GM19463 (cell line): ENCODE measurements at regions not wholly inside any gene's neighbourhood (a gene's known extent, or its start where the extent isn't known, plus 50 kb on each side); places are given as distances from the start of the nearest gene placed in this dataset.

Experiments
- ATAC-seq: cut with Tn5 transposase; IDR thresholded peaks from one replicate; pipeline ENCODE4 v1.9.1; 2021; ENCODE audit warnings: mild to moderate bottlenecking, moderate library complexity; ENCODE audit not compliant: unreplicated experiment

DNA sequence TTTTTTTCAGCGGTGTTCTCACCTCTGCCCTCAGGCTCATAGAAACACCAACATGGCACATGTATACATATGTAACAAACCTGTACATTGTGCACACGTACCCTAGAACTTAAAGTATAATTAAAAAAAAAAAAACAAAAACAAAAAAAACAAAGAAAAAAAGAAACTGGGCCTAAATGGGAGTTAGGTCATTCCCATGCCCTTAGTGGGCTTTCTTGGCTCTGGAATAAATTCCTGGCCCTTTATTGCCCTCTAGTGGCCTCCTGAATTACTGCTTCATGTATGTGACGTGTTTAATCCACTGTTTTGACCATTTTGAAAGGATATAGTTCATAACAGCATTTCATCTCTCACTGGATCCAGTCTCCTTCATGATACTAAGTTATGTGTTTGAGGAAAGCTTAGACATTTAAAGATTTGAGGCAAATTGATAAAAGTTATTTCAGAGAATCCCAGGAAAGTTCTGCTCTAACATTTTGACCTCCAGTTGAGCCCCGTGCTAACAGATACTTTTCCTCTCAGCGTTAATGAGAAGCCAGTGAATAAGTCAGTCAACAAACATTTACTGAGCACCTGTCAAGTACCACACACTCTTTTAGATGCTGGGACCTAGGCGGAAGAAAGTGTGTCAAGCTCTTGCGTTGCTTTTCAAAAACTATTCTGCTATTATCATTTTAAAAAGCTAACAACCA, 54.7 kb upstream of the SYPL1 start:
- ATAC-seq, result no peak

DNA sequence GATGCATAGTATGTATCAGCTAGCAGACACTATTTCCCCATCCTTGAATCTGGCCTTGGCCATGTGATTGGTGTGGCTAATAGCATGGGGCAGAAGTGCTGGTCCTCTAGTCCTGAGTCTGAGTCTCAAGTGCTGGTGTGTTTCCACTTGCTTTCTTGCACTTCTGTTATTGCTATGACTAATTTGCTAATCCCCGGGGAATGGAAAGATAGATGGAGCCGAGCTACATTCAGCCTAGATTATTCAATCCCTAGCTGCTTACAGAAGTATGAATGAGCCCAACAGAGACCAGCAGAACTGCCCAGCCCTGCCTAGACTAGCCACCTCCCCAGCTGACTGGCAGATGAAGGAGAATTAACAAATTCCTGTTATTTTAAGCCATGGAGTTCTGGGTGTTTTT, 53.2 kb upstream of the SYPL1 start:
- ATAC-seq, result no peak

DNA sequence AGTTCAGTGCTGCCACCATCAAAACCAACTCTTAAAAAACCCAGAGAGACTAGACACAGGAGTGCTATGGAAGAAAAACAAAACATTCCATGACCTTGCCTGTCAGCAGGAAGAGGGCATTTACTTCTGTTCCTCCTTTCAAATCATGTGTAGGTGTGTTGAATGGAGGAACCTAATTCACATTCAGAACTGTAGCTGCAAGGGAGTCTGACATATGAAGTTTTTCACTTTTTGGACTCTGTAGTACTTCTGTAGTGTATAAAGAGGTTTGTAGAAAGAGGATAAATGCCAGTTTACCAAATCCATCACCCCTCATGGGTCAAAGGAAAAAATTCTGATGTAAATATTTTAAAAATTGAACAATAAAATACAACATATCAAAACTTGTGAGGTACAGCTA, 51.1 kb upstream of the SYPL1 start:
- no peak for ATAC-seq
